Retina (tissue), 1 donor: ENCODE measurements at regions not wholly inside any gene's neighbourhood (a gene's known extent, or its start where the extent isn't known, plus 50 kb on each side); places are given as distances from the start of the nearest gene placed in this dataset.

Experiments
- DNase-seq: peaks from one replicate; pipeline ENCODE4 v3.0.0-alpha.2; 2016

DNA sequence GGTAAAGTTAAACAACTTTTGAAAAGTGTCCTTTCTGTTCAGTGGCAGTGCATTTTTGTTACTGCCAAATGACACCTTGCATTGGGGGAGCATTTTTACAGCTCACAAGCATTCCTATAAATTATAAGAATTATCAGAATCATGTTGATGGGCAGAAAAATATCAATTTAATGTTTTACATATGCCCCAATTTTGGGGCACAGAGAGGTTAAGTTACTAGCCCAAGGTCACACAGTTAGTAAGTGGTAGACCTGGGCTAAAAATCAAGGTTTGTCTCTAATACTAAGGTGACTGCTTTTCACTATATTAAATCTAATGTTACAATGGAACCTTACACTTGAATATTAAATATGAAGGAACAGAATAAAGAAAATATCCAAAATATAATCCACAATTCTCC is 180.1 kb upstream of the IVNS1ABP start:
- DNase-seq: no peak

GRCh38 chr1:185495898-185496297 is 178.9 kb upstream of the IVNS1ABP start:
- DNase-seq: no peak

GRCh38 chr1:185495007-185495406 is 178.0 kb upstream of the IVNS1ABP start:
- no peak for DNase-seq

- no peak for DNase-seq
These were observed 175.2 kb upstream of the IVNS1ABP start for GRCh38 chr1:185492089-185492825.

- no peak for DNase-seq
These were observed 174.6 kb upstream of the IVNS1ABP start for GRCh38 chr1:185491604-185492003.

GRCh38 chr1:185490924-185491323 is 173.9 kb upstream of the IVNS1ABP start:
- no peak for DNase-seq

GRCh38 chr1:185489406-185489805 is 172.4 kb upstream of the IVNS1ABP start:
- no peak for DNase-seq

DNA sequence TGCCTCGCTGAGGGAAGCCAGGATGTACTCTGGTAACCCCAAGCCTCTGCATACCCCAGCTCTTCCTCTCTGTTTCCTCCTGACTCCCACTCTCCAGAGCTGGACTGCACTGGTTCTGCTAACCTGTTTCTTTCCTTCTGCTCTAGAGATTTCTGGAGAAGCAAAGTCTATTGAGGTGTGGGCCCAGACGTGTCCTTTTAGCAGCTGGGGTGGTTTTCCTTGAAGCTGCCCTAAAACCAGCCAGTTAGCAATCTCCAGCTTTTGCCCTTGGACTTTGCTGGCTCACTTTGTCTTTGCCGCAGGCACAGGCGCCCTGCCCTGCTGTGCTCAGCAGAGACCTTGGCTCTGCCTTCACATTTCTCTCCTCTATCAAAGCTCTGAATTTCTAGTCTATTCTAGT is 171.8 kb upstream of the IVNS1ABP start:
- DNase-seq: no peak

GRCh38 chr1:185487936-185488335 is 170.9 kb upstream of the IVNS1ABP start:
- DNase-seq: no peak

- no peak for DNase-seq
These were observed 170.0 kb upstream of the IVNS1ABP start for GRCh38 chr1:185487026-185487425.

- DNase-seq: no peak
These were observed 169.3 kb upstream of the IVNS1ABP start for GRCh38 chr1:185486346-185486745.

DNA sequence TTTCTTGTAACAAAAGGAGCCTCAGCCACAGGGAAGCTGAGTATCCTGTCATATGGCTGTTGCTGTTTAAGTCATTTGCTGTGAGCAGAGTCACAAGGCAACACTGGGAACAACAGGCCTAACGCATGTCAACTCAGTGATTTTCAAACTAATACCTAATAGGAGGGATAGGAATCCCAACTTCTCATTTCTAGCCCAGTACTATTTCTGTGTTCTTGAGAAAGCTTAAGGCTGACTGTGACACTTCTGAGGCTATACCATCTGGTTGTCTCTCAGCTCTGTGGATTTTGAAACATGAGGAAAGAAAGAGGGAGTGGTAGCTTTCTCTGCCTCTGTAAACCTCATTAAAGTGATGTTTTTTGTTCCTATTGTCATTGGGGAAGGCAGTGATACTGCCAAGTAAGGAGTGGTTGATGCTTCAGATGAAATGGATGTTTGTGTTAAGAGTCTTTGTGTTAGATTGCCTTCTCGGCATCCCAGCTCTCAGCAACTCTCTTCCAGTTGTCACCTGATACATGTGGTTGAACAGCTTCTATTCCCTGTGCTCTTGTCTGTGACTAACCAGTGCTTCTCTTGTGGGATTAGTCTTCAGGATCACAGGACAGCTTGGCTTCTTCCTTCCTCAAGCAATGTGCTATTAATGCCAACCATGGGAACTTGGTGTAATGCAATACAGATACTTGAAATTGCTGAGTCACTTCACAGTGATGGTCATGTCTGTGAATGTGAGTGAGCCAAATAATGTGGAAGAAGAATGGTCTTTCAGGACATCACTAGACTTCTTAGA is 166.8 kb upstream of the IVNS1ABP start:
- no peak for DNase-seq

GRCh38 chr1:185483217-185483616 is 166.2 kb upstream of the IVNS1ABP start:
- DNase-seq: no peak

GRCh38 chr1:185480545-185480944 is 163.5 kb upstream of the IVNS1ABP start:
- DNase-seq: no peak

- DNase-seq: peak; percentile 79
These were observed 162.8 kb upstream of the IVNS1ABP start for GRCh38 chr1:185479796-185480195.

- DNase-seq: no peak
These were observed 161.8 kb upstream of the IVNS1ABP start for GRCh38 chr1:185478877-185479276.

GRCh38 chr1:185477638-185478580 is 160.9 kb upstream of the IVNS1ABP start:
- no peak for DNase-seq

- DNase-seq: no peak
These were observed 157.6 kb upstream of the IVNS1ABP start for GRCh38 chr1:185474440-185475149.

DNA sequence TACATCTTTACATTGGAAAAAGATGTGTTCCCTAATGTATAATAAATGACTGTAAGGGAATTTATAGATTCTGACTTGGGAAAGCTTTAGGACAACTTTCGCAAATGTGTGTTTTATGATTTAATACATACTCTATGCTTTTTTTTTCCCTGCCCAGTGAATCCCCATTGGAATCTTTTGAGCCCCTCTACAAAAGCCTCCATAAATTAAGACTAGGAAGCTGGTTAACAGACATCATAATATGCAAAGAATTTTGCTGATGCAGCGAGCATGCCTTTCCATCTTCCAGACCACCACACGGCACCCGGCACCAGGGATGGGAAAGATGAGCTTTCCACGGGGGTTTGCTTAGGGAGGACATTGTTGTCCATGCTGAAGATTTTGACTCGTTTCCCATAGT is 156.1 kb upstream of the IVNS1ABP start:
- no peak for DNase-seq

DNA sequence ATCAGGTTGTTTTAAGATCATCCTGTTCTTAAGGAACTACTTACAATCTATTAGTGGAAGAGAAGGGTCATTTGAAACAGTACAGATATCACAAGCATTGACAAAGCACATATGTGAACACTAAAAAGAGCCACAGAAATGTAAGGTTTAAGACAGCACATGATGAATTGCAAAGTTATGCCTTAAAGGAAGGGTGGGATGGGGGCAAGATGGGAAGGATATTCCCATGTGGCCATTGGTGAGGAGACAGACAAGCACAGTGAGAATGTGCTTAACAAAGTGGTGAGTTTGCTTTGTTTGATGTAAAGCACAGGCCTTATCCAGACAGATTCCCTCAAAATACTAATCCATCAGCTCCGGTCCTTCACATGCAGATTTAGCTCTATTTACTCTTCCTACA is 151.6 kb upstream of the IVNS1ABP start:
- DNase-seq: no peak

- no peak for DNase-seq
These were observed 150.1 kb upstream of the IVNS1ABP start for GRCh38 chr1:185467122-185467521.

DNA sequence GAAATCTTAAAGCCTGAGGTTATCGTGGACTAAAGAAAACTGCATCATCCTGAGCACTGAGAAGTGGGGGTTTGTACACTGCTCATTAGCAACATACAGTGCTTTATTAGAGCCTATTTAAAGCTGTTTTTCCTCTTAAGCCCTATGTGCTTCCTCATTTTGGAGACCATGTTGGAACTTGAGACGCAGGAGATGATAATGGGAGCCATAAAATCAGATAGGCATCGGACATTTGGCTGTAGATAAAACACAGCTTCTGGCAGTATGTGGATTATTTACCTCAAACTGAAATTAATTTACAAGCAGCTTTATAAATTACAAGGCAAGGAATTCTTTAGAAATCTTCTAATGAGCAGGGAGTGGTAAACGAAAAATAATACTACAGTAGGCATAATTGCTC is 147.7 kb upstream of the IVNS1ABP start:
- DNase-seq: no peak

- DNase-seq: no peak
These were observed 146.4 kb upstream of the IVNS1ABP start for GRCh38 chr1:185463433-185463832.
